ENCODE measurements at regions not wholly inside any gene's neighbourhood (a gene's known extent, or its start where the extent isn't known, plus 50 kb on each side); places are given as distances from the start of the nearest gene placed in this dataset.
"Not testable (repeated sequence)": the region's sequence is repeated elsewhere in the genome, so short reads cannot be mapped to it uniquely, and the experiment has no call there.

GRCh38 chr18:42508683-42509296 lies 553.8 kb downstream of the PIK3C3 start:
- TF ChIP-seq ZNF274 (IDR thresholded peaks at IDR 0.05; ENCODE audit: low read depth, low read length) (no peak), SUZ12 (IDR thresholded peaks at IDR 0.05; ENCODE audit: extremely low read depth, insufficient read depth, insufficient read length) (no peak), YY1 (IDR thresholded peaks at IDR 0.05; ENCODE audit: insufficient read depth, insufficient read length) (no peak)
- Histone ChIP-seq H3K4me3 (ENCODE audit: insufficient read length, low read depth) (no peak overlapping the region), H3K27me3 (ENCODE audit: insufficient read depth, insufficient read length) (no peaks in the 10 kb centered on the region), H3K9ac (ENCODE audit: insufficient read length, low read depth) (no peak overlapping the region), H3K4me1 (ENCODE audit: insufficient read depth, insufficient read length) (no peaks in the 10 kb centered on the region), H3K36me3 (ENCODE audit: insufficient read depth, insufficient read length, low read length) (no peaks in the 10 kb centered on the region), H3K9me3 (ENCODE audit: insufficient read depth, low read length) (no peaks in the 10 kb centered on the region)
- DNase-seq (ENCODE audit: low read depth, low spot score) = no peak

GRCh38 chr18:42509750-42510415 lies 554.8 kb downstream of the PIK3C3 start:
- no peak for TF ChIP-seq YY1 (IDR thresholded peaks at IDR 0.05; ENCODE audit: insufficient read depth, insufficient read length)
- TF ChIP-seq ZNF274 (IDR thresholded peaks at IDR 0.05; ENCODE audit: low read depth, low read length) = no peak
- TF ChIP-seq SUZ12 (IDR thresholded peaks at IDR 0.05; ENCODE audit: extremely low read depth, insufficient read depth, insufficient read length) = no peak
- Histone ChIP-seq H3K36me3 (ENCODE audit: insufficient read depth, insufficient read length, low read length) (no peaks in the 10 kb centered on the region), H3K9me3 (ENCODE audit: insufficient read depth, low read length) (no peaks in the 10 kb centered on the region), H3K4me3 (ENCODE audit: insufficient read length, low read depth) (no peak overlapping the region), H3K27me3 (ENCODE audit: insufficient read depth, insufficient read length) (no peaks in the 10 kb centered on the region), H3K4me1 (ENCODE audit: insufficient read depth, insufficient read length) (no peaks in the 10 kb centered on the region), H3K9ac (ENCODE audit: insufficient read length, low read depth) (no peak overlapping the region)
- DNase-seq (ENCODE audit: low read depth, low spot score) = no peak

DNA sequence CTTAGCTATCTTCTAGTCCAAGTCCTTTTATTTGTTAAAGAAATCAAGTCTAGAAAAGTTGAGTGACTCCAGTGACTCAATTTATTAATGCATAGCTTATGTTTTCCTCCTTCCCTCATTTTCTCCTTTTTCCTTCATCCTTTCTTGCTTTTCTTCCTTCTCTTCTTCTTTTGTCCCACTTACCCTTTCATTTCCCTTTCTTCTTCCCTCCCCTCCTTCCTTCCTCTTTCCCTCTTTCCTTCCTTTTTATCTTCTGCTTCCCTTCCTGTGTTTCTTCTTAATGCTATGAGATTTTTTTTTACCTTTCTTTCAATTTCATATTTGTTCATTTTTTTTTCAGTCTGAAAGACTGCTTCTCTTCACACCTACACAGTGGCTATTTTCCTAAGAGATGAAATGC lies 555.5 kb downstream of the PIK3C3 start:
- Histone ChIP-seq H3K4me1 (ENCODE audit: insufficient read depth, insufficient read length) (no peaks in the 10 kb centered on the region), H3K36me3 (ENCODE audit: insufficient read depth, insufficient read length, low read length) (no peaks in the 10 kb centered on the region), H3K27me3 (ENCODE audit: insufficient read depth, insufficient read length) (no peaks in the 10 kb centered on the region), H3K4me3 (ENCODE audit: insufficient read length, low read depth) (no peak overlapping the region), H3K9ac (ENCODE audit: insufficient read length, low read depth) (no peak overlapping the region), H3K9me3 (ENCODE audit: insufficient read depth, low read length) (no peaks in the 10 kb centered on the region)
- no peak for DNase-seq (ENCODE audit: low read depth, low spot score)
- no peak for TF ChIP-seq YY1 (IDR thresholded peaks at IDR 0.05; ENCODE audit: insufficient read depth, insufficient read length)
- no peak for TF ChIP-seq SUZ12 (IDR thresholded peaks at IDR 0.05; ENCODE audit: extremely low read depth, insufficient read depth, insufficient read length)
- TF ChIP-seq ZNF274 (IDR thresholded peaks at IDR 0.05; ENCODE audit: low read depth, low read length) = no peak

- DNase-seq (ENCODE audit: low read depth, low spot score) = no peak
- TF ChIP-seq SUZ12 (IDR thresholded peaks at IDR 0.05; ENCODE audit: extremely low read depth, insufficient read depth, insufficient read length) = no peak
- no peak for TF ChIP-seq ZNF274 (IDR thresholded peaks at IDR 0.05; ENCODE audit: low read depth, low read length)
- TF ChIP-seq YY1 (IDR thresholded peaks at IDR 0.05; ENCODE audit: insufficient read depth, insufficient read length) = no peak
These were observed 558.4 kb downstream of the PIK3C3 start for GRCh38 chr18:42513441-42513840.

DNA sequence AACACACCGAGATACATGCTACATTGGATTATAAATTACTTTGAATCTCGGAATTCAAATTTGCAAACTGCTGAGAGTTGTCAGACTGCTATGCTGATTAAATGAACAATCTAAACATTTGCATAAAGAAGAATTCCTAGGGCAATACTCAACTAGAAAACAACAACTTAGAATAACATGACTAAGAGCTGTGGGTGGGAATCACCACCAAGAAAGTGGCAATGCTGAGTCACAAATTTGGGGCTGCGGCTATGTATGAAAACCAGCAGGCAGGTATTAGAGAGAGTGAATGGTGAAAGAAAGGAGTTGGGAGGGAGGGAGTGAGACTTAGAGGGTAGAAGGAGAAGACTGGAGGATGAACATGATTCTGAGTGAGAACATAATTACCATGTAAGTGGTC lies 559.5 kb downstream of the PIK3C3 start:
- TF ChIP-seq YY1 (IDR thresholded peaks at IDR 0.05; ENCODE audit: insufficient read depth, insufficient read length) = no peak
- no peak for TF ChIP-seq SUZ12 (IDR thresholded peaks at IDR 0.05; ENCODE audit: extremely low read depth, insufficient read depth, insufficient read length)
- TF ChIP-seq ZNF274 (IDR thresholded peaks at IDR 0.05; ENCODE audit: low read depth, low read length) = no peak
- DNase-seq (ENCODE audit: low read depth, low spot score) = no peak
- Histone ChIP-seq H3K4me1 (ENCODE audit: insufficient read depth, insufficient read length) (no peaks in the 10 kb centered on the region), H3K9ac (ENCODE audit: insufficient read length, low read depth) (no peak overlapping the region), H3K36me3 (ENCODE audit: insufficient read depth, insufficient read length, low read length) (no peaks in the 10 kb centered on the region), H3K27me3 (ENCODE audit: insufficient read depth, insufficient read length) (no peaks in the 10 kb centered on the region), H3K4me3 (ENCODE audit: insufficient read length, low read depth) (no peak overlapping the region), H3K9me3 (ENCODE audit: insufficient read depth, low read length) (no peaks in the 10 kb centered on the region)

More at GRCh38 chr18:42513441-42513840, 558.4 kb downstream of the PIK3C3 start:
- no peak overlapping the region for H3K9ac ChIP-seq (ENCODE audit: insufficient read length, low read depth)
- no peaks in the 10 kb centered on the region for H3K27me3 ChIP-seq (ENCODE audit: insufficient read depth, insufficient read length)
- H3K4me3 ChIP-seq (ENCODE audit: insufficient read length, low read depth) = no peak overlapping the region
- no peaks in the 10 kb centered on the region for H3K36me3 ChIP-seq (ENCODE audit: insufficient read depth, insufficient read length, low read length)
- no peaks in the 10 kb centered on the region for H3K9me3 ChIP-seq (ENCODE audit: insufficient read depth, low read length)
- H3K4me1 ChIP-seq (ENCODE audit: insufficient read depth, insufficient read length) = no peaks in the 10 kb centered on the region

- Histone ChIP-seq H3K36me3 (ENCODE audit: insufficient read depth, insufficient read length, low read length) (no peaks in the 10 kb centered on the region), H3K9ac (ENCODE audit: insufficient read length, low read depth) (no peak overlapping the region), H3K9me3 (ENCODE audit: insufficient read depth, low read length) (no peaks in the 10 kb centered on the region), H3K27me3 (ENCODE audit: insufficient read depth, insufficient read length) (no peaks in the 10 kb centered on the region), H3K4me3 (ENCODE audit: insufficient read length, low read depth) (no peak overlapping the region), H3K4me1 (ENCODE audit: insufficient read depth, insufficient read length) (no peaks in the 10 kb centered on the region)
- TF ChIP-seq SUZ12 (IDR thresholded peaks at IDR 0.05; ENCODE audit: extremely low read depth, insufficient read depth, insufficient read length) = no peak
- no peak for TF ChIP-seq YY1 (IDR thresholded peaks at IDR 0.05; ENCODE audit: insufficient read depth, insufficient read length)
- TF ChIP-seq ZNF274 (IDR thresholded peaks at IDR 0.05; ENCODE audit: low read depth, low read length) = no peak
- no peak for DNase-seq (ENCODE audit: low read depth, low spot score)
These were observed 562.9 kb downstream of the PIK3C3 start for GRCh38 chr18:42517896-42518295.

DNA sequence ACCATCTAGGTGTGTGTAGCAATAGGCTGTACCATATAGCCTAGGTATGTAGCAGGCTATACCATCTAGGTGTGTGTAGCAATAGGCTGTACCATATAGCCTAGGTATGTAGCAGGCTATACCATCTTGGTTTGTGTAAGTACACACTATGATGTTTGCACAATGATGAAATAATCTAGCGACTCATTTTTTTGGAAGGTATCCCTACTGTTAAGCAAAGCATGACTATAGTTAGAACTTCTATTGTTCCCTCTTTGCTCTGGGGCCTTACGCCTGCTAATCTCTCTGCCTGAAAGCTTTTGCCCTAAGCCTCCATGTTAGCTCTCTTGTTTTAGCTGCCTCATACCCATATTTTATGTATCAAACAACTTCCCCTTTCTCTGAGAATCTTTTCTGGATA lies 563.3 kb downstream of the PIK3C3 start:
- H3K27me3 ChIP-seq (ENCODE audit: insufficient read depth, insufficient read length); H3K9ac ChIP-seq (ENCODE audit: insufficient read length, low read depth); H3K9me3 ChIP-seq (ENCODE audit: insufficient read depth, low read length); H3K4me1 ChIP-seq (ENCODE audit: insufficient read depth, insufficient read length); H3K36me3 ChIP-seq (ENCODE audit: insufficient read depth, insufficient read length, low read length); H3K4me3 ChIP-seq (ENCODE audit: insufficient read length, low read depth); DNase-seq (ENCODE audit: low read depth, low spot score): not testable (repeated sequence)

Measured in NT2/D1 (cell line).